MM.1S (cell line): ENCODE measurements at regions not wholly inside any gene's neighbourhood (a gene's known extent, or its start where the extent isn't known, plus 50 kb on each side); places are given as distances from the start of the nearest gene placed in this dataset.

Experiments
- DNase-seq: peaks from one replicate; pipeline ENCODE4 v3.0.0-alpha.2; 2015
- H2AFZ ChIP-seq: fragments of 300-600 bp; sonication (generic); 2 replicates; pipeline ENCODE4 v1.6.0; 2016; ENCODE audit warnings: antibody characterized with exemption, low read length
- H3F3A ChIP-seq: fragments of 300-600 bp; sonication (generic); 2 replicates; pipeline ENCODE4 v1.6.1; 2016; ENCODE audit warnings: mild to moderate bottlenecking, antibody characterized with exemption, low read length, moderate library complexity, mixed read lengths; ENCODE audit not compliant: insufficient read depth
- H3K27ac ChIP-seq: fragments of 300-600 bp; sonication (generic); 2 replicates; pipeline ENCODE4 v1.5.1; 2016; ENCODE audit warnings: mild to moderate bottlenecking, low read length
- H3K27me3 ChIP-seq: fragments of 300-600 bp; sonication (generic); replicated peaks from 2 replicates; pipeline ENCODE4 v1.6.0; 2016; ENCODE audit warnings: low read length; ENCODE audit not compliant: insufficient read depth
- H3K36me3 ChIP-seq: fragments of 300-600 bp; sonication (generic); replicated peaks from 2 replicates; pipeline ENCODE4 v1.6.1; 2016; ENCODE audit warnings: mild to moderate bottlenecking, low read length, mixed read lengths; ENCODE audit not compliant: insufficient read depth
- H3K4me1 ChIP-seq: fragments of 300-600 bp; sonication (generic); 2 replicates; pipeline ENCODE4 v1.6.1; 2016; ENCODE audit warnings: low read length, mixed read lengths
- H3K4me2 ChIP-seq: fragments of 300-600 bp; sonication (generic); 2 replicates; pipeline ENCODE4 v1.6.0; 2016; ENCODE audit warnings: low read depth, low read length
- H3K4me3 ChIP-seq: fragments of 300-600 bp; sonication (generic); 2 replicates; pipeline ENCODE4 v1.5.1; 2016; ENCODE audit warnings: low read length, mixed read lengths
- H3K79me2 ChIP-seq: fragments of 300-600 bp; sonication (generic); 2 replicates; pipeline ENCODE4 v1.6.1; 2016; ENCODE audit warnings: mixed run types, low read length, mixed read lengths
- H3K9ac ChIP-seq: fragments of 300-600 bp; sonication (generic); 2 replicates; pipeline ENCODE4 v1.6.1; 2016; ENCODE audit warnings: low read length, mixed read lengths
- H3K9me2 ChIP-seq: fragments of 300-600 bp; sonication (generic); replicated peaks from 2 replicates; pipeline ENCODE4 v1.6.1; 2016; ENCODE audit warnings: mild to moderate bottlenecking, low read length, mixed read lengths; ENCODE audit not compliant: insufficient read depth
- H3K9me3 ChIP-seq: fragments of 300-600 bp; sonication (generic); replicated peaks from 2 replicates; pipeline ENCODE4 v1.6.1; 2016; ENCODE audit warnings: mild to moderate bottlenecking, low read length, mixed read lengths; ENCODE audit not compliant: insufficient read depth
- H4K20me1 ChIP-seq: fragments of 300-600 bp; sonication (generic); 2 replicates; pipeline ENCODE4 v1.6.1; 2016; ENCODE audit warnings: mild to moderate bottlenecking, low read length, moderate library complexity, mixed read lengths; ENCODE audit not compliant: insufficient read depth
- CTCF ChIP-seq: fragments of 300-600 bp; sonication (generic); IDR thresholded peaks from 2 replicates; pipeline ENCODE4 v1.5.1; 2016; ENCODE audit warnings: antibody characterized with exemption, low read length, mixed read lengths
- EZH2 ChIP-seq: fragments of 300-600 bp; sonication (generic); optimal IDR thresholded peaks from 2 replicates; pipeline ENCODE3; 2017; ENCODE audit warnings: low read depth, mild to moderate bottlenecking, antibody characterized with exemption, low read length, mixed read lengths
- EZH2phosphoT487 ChIP-seq: fragments of 300-600 bp; sonication (generic); IDR thresholded peaks from 2 replicates; pipeline ENCODE4 v1.6.1; 2018; ENCODE audit warnings: antibody characterized with exemption, low read length

GRCh38 chr14:53640695-53641094 is 315.9 kb downstream of the BMP4 start:
- no peak overlapping the region for H3K9ac ChIP-seq
- no peaks in the 10 kb centered on the region for H3F3A ChIP-seq
- H3K27ac ChIP-seq, result no peak overlapping the region
- DNase-seq, result no peak
- no peak overlapping the region for H2AFZ ChIP-seq
- H3K36me3 ChIP-seq, result no peaks in the 10 kb centered on the region
- no peaks in the 10 kb centered on the region for H3K27me3 ChIP-seq
- H3K79me2 ChIP-seq, result no peaks in the 10 kb centered on the region
- no peaks in the 10 kb centered on the region for H3K9me3 ChIP-seq
- H3K4me1 ChIP-seq, result no peaks in the 10 kb centered on the region
- no peaks in the 10 kb centered on the region for H3K9me2 ChIP-seq
- no peak overlapping the region for H3K4me2 ChIP-seq
- no peak overlapping the region for H3K4me3 ChIP-seq
- no peaks in the 10 kb centered on the region for H4K20me1 ChIP-seq
- TF ChIP-seq EZH2phosphoT487 (no peak), CTCF (no peak), EZH2 (no peak)

- DNase-seq, result no peak
- TF ChIP-seq EZH2phosphoT487 (no peak), CTCF (no peak), EZH2 (no peak)
- no peaks in the 10 kb centered on the region for H3F3A ChIP-seq
Observed at GRCh38 chr14:53638966-53639365, 317.7 kb downstream of the BMP4 start.

GRCh38 chr14:53634793-53635192 is 321.8 kb downstream of the BMP4 start:
- Histone ChIP-seq H3K79me2 (no peaks in the 10 kb centered on the region), H3F3A (no peaks in the 10 kb centered on the region), H2AFZ (no peak overlapping the region), H3K4me3 (no peak overlapping the region), H3K9ac (no peak overlapping the region), H3K36me3 (no peaks in the 10 kb centered on the region), H3K4me1 (no peaks in the 10 kb centered on the region), H3K9me3 (no peaks in the 10 kb centered on the region), H3K9me2 (no peaks in the 10 kb centered on the region), H4K20me1 (no peaks in the 10 kb centered on the region), H3K4me2 (no peak overlapping the region), H3K27me3 (no peaks in the 10 kb centered on the region), H3K27ac (no peak overlapping the region)
- TF ChIP-seq EZH2 (no peak), EZH2phosphoT487 (no peak), CTCF (no peak)
- DNase-seq, result no peak

More at GRCh38 chr14:53638966-53639365, 317.7 kb downstream of the BMP4 start:
- H2AFZ ChIP-seq, result no peak overlapping the region
- H3K27me3 ChIP-seq, result no peaks in the 10 kb centered on the region
- H3K27ac ChIP-seq, result no peak overlapping the region
- no peaks in the 10 kb centered on the region for H3K9me2 ChIP-seq
- no peaks in the 10 kb centered on the region for H3K36me3 ChIP-seq
- no peak overlapping the region for H3K4me3 ChIP-seq
- no peaks in the 10 kb centered on the region for H4K20me1 ChIP-seq
- H3K4me2 ChIP-seq, result no peak overlapping the region
- no peak overlapping the region for H3K9ac ChIP-seq
- H3K79me2 ChIP-seq, result no peaks in the 10 kb centered on the region
- H3K9me3 ChIP-seq, result no peaks in the 10 kb centered on the region
- no peaks in the 10 kb centered on the region for H3K4me1 ChIP-seq
